ENCODE measurements at regions not wholly inside any gene's neighbourhood (a gene's known extent, or its start where the extent isn't known, plus 50 kb on each side); places are given as distances from the start of the nearest gene placed in this dataset.

- DNase-seq: no peak
Observed at GRCh38 chr4:106676173-106676921, 307.8 kb upstream of the GIMD1 start.

GRCh38 chr4:106671716-106672115, 303.1 kb upstream of the GIMD1 start:
- DNase-seq: no peak

- no peak for DNase-seq
Observed at GRCh38 chr4:106670976-106671375, 302.4 kb upstream of the GIMD1 start.

GRCh38 chr4:106659371-106659770, 290.8 kb upstream of the GIMD1 start:
- no peak for DNase-seq

GRCh38 chr4:106652095-106652494, 283.5 kb upstream of the GIMD1 start:
- DNase-seq: no peak

GRCh38 chr4:106650701-106651100, 282.1 kb upstream of the GIMD1 start:
- DNase-seq: no peak

- no peak for DNase-seq
Observed at GRCh38 chr4:106647451-106647850, 278.9 kb upstream of the GIMD1 start.

GRCh38 chr4:106629268-106629625, 260.7 kb upstream of the GIMD1 start:
- DNase-seq: no peak

GRCh38 chr4:106628586-106629267, 260.1 kb upstream of the GIMD1 start:
- DNase-seq: no peak

- no peak for DNase-seq
Observed at GRCh38 chr4:106627051-106627450, 258.5 kb upstream of the GIMD1 start.

GRCh38 chr4:106624671-106625070, 256.1 kb upstream of the GIMD1 start:
- DNase-seq: no peak

GRCh38 chr4:106618956-106619355, 250.4 kb upstream of the GIMD1 start:
- no peak for DNase-seq

- DNase-seq: no peak
Observed at GRCh38 chr4:106615961-106616360, 247.4 kb upstream of the GIMD1 start.

- DNase-seq: no peak
Observed at GRCh38 chr4:106615410-106615945, 246.9 kb upstream of the GIMD1 start.

- no peak for DNase-seq
Observed at GRCh38 chr4:106614441-106614840, 245.9 kb upstream of the GIMD1 start.

- no peak for DNase-seq
Observed at GRCh38 chr4:106609917-106610316, 241.3 kb upstream of the GIMD1 start.

- no peak for DNase-seq
Observed at GRCh38 chr4:106607558-106607957, 239.0 kb upstream of the GIMD1 start.

GRCh38 chr4:106604319-106605051, 235.9 kb upstream of the GIMD1 start:
- no peak for DNase-seq

GRCh38 chr4:106603471-106603870, 234.9 kb upstream of the GIMD1 start:
- no peak for DNase-seq

- no peak for DNase-seq
Observed at GRCh38 chr4:106602711-106603110, 234.1 kb upstream of the GIMD1 start.

GRCh38 chr4:106601519-106601918, 232.9 kb upstream of the GIMD1 start:
- DNase-seq: no peak

- no peak for DNase-seq
Observed at GRCh38 chr4:106595906-106596305, 227.3 kb upstream of the GIMD1 start.

GRCh38 chr4:106594291-106594952, 225.8 kb upstream of the GIMD1 start:
- no peak for DNase-seq
